ENCODE measurements at regions not wholly inside any gene's neighbourhood (a gene's known extent, or its start where the extent isn't known, plus 50 kb on each side); places are given as distances from the start of the nearest gene placed in this dataset.

DNA sequence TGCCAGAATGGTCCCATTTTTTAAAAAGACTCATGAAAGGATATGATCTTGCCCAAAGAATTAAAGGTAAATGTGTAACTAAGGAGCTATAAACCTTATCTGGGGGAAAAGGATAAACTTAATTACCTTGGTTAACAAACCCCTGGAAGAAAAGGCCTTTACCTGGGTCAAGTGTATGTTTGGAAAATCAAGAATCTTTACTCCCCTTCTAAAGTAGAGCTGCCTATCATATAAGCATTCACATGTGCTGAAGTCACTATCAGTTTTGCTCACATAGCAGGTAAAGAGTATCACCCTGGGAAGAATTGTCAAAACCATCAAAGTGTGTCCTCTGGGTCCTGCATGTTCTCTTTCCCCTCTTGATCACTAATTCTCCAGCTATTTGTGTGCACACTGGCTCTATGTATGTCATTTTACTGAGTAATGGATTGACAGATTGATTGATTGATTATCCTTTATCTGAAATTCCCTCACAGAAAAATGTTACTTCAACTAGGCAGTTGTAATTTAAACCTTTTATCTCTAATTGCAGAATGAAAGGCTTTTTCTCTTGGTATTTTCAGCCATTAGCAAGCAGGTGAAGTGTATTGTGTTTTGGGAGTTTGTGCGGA lies 199.4 kb downstream of the NOL4 start:
- DNase-seq (ENCODE audit: low read depth, low spot score): no peak
- TF ChIP-seq, protein P1, sequence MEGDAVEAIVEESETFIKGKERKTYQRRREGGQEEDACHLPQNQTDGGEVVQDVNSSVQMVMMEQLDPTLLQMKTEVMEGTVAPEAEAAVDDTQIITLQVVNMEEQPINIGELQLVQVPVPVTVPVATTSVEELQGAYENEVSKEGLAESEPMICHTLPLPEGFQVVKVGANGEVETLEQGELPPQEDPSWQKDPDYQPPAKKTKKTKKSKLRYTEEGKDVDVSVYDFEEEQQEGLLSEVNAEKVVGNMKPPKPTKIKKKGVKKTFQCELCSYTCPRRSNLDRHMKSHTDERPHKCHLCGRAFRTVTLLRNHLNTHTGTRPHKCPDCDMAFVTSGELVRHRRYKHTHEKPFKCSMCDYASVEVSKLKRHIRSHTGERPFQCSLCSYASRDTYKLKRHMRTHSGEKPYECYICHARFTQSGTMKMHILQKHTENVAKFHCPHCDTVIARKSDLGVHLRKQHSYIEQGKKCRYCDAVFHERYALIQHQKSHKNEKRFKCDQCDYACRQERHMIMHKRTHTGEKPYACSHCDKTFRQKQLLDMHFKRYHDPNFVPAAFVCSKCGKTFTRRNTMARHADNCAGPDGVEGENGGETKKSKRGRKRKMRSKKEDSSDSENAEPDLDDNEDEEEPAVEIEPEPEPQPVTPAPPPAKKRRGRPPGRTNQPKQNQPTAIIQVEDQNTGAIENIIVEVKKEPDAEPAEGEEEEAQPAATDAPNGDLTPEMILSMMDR (IDR thresholded peaks at IDR 0.05; ENCODE audit: low read depth, low read length): no peak
- H3K27me3 ChIP-seq (ENCODE audit: control insufficient read depth, insufficient read depth, low read length): no peaks in the 10 kb centered on the region
- no peak overlapping the region for H3K27ac ChIP-seq (ENCODE audit: low read depth, low read length)
- POLR2A ChIA-PET: no interaction called here
- no peak overlapping the region for H3K4me3 ChIP-seq (ENCODE audit: low read depth, low read length)
- H3K9me3 ChIP-seq (ENCODE audit: control insufficient read depth, insufficient read depth, low read length): no peaks in the 10 kb centered on the region
- CTCF ChIA-PET: no interaction called here

DNA sequence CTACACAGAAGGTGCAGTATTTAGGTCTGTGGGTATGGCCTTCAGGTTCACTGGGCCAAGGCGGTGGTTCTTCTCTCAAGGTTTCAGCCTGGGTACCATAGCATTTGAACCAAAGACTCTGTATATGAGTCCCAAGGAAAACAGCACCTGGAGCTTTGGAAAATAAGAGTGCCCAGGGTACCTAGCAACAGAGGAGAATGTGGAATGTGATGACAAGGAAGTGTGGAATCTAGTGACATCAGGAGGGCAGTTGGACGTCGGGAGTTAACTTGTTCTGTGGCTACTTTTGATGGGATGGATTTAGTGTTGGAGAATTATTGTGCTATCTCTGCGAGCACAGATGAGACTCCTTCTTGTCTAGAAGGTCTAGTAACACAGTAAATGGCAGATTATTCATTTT lies 201.2 kb downstream of the NOL4 start:
- CTCF ChIA-PET: no interaction called here
- no peak for DNase-seq (ENCODE audit: low read depth, low spot score)
- Histone ChIP-seq H3K27me3 (ENCODE audit: control insufficient read depth, insufficient read depth, low read length) (no peaks in the 10 kb centered on the region), H3K9me3 (ENCODE audit: control insufficient read depth, insufficient read depth, low read length) (no peaks in the 10 kb centered on the region), H3K27ac (ENCODE audit: low read depth, low read length) (no peak overlapping the region), H3K4me3 (ENCODE audit: low read depth, low read length) (no peak overlapping the region)
- TF ChIP-seq, protein P1 (IDR thresholded peaks at IDR 0.05; ENCODE audit: low read depth, low read length): no peak
- POLR2A ChIA-PET: no interaction called here

DNA sequence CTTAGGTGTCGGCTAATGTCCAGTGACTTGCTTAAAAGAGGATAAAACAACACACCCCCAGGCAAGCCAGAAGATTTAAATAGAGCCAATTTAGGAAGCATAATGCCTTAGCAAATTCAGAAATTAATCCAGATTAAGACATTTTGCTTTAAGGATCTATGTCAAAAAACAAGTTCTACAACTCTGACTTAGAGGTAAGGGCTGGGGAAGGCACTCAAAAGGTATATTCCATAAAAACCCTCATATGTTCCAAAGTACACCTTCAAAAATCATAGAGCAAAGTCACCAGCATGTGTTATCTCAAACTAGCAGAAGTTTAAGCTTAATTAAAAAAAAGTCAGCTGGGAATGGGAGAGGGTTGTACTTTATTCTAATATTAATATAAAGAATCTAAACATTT lies 206.4 kb downstream of the NOL4 start:
- no peaks in the 10 kb centered on the region for H3K9me3 ChIP-seq (ENCODE audit: control insufficient read depth, insufficient read depth, low read length)
- TF ChIP-seq, protein P1 (IDR thresholded peaks at IDR 0.05; ENCODE audit: low read depth, low read length): no peak

DNA sequence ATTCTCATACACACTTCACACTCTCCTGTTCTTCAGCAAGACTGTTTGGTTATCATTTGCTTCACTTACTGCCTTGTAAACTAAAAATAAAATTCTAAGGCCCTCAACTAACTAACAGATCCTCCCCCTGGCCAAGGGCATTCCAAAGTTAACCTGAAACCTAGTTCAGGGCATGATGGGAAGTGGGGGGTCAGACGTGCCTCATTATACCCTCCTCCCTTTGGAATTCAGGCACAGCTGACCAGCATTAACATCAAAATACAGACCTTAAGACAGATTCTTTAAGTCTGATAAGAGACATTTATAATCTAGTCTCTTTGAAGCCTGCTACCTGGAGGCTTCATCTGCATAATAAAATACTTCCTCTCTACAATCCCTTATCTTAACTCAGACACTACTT lies 221.0 kb downstream of the NOL4 start:
- Histone ChIP-seq H3K27ac (ENCODE audit: low read depth, low read length) (no peak overlapping the region), H3K27me3 (ENCODE audit: control insufficient read depth, insufficient read depth, low read length) (no peaks in the 10 kb centered on the region), H3K9me3 (ENCODE audit: control insufficient read depth, insufficient read depth, low read length) (no peaks in the 10 kb centered on the region), H3K4me3 (ENCODE audit: low read depth, low read length) (no peak overlapping the region)
- no peak for DNase-seq (ENCODE audit: low read depth, low spot score)
- CTCF ChIA-PET: no interaction called here
- TF ChIP-seq, protein P1 (IDR thresholded peaks at IDR 0.05; ENCODE audit: low read depth, low read length): no peak
- POLR2A ChIA-PET: no interaction called here

More for the DNA sequence above, 206.4 kb downstream of the NOL4 start:
- POLR2A ChIA-PET: no interaction called here
- Histone ChIP-seq H3K27me3 (ENCODE audit: control insufficient read depth, insufficient read depth, low read length) (no peaks in the 10 kb centered on the region), H3K27ac (ENCODE audit: low read depth, low read length) (no peak overlapping the region), H3K4me3 (ENCODE audit: low read depth, low read length) (no peak overlapping the region)
- CTCF ChIA-PET: no interaction called here
- DNase-seq (ENCODE audit: low read depth, low spot score): no peak

DNA sequence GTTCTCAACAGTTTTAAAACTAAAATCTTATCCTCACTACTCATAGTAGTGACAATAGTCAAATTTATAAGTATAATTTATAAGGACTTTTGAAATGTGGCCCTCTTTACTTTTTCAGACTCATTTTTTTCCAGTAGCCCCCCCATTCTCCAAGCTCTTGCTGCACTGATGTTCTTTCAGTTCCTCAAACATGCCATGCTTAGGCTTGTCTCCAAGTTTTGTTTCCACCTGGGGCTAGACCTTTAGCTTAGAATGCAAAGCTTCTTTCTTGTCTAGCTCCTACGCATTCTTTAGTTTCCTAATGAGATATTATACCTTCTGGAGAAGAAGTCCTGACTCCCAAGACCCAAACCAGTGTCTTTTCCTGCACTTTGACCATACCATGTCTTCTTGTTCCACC lies 222.6 kb downstream of the NOL4 start:
- Histone ChIP-seq H3K4me3 (ENCODE audit: low read depth, low read length) (no peak overlapping the region), H3K27ac (ENCODE audit: low read depth, low read length) (no peak overlapping the region), H3K9me3 (ENCODE audit: control insufficient read depth, insufficient read depth, low read length) (no peaks in the 10 kb centered on the region), H3K27me3 (ENCODE audit: control insufficient read depth, insufficient read depth, low read length) (no peaks in the 10 kb centered on the region)
- CTCF ChIA-PET: no interaction called here
- TF ChIP-seq, protein P1 (IDR thresholded peaks at IDR 0.05; ENCODE audit: low read depth, low read length): no peak
- POLR2A ChIA-PET: no interaction called here
- no peak for DNase-seq (ENCODE audit: low read depth, low spot score)

All from AG04450 (cell line).